PC-9 (cell line): ENCODE measurements at regions not wholly inside any gene's neighbourhood (a gene's known extent, or its start where the extent isn't known, plus 50 kb on each side); places are given as distances from the start of the nearest gene placed in this dataset.
"Not testable (repeated sequence)": the region's sequence is repeated elsewhere in the genome, so short reads cannot be mapped to it uniquely, and the experiment has no call there.

Experiments
- EZH2 ChIP-seq: fragments of 200-600 bp; sonication (generic); IDR thresholded peaks from 2 replicates; pipeline ENCODE4 v1.8.0; 2017; ENCODE audit warnings: antibody characterized with exemption, low read depth
- TF ChIP-seq, protein P1 (sequence below): fragments of 200-600 bp; sonication (generic); conservative IDR thresholded peaks from 2 replicates; pipeline ENCODE4 v1.6.1; 2017; ENCODE audit warnings: mixed run types, antibody characterized with exemption, mild to moderate bottlenecking, moderate library complexity

DNA sequence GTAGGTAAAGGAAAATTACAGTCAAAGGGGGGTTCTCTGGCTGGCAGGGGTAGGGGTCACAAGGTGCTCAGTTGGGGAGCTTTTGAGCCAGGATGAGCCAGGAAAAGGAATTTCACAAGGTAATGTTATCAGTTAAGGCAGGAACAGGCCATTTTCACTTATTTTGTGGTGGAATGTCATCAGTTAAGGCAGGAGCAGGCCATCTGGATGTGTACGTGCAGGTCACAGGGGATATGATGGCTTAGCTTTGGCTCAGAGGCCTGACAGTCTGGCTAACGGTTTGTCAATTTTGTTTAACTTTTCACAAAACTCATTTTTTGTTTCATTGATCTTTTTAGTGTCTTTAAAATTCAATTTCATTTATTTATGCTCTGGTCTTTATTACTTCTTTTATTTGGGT lies 1623.8 kb upstream of the DDX18 start:
- TF ChIP-seq, protein P1, sequence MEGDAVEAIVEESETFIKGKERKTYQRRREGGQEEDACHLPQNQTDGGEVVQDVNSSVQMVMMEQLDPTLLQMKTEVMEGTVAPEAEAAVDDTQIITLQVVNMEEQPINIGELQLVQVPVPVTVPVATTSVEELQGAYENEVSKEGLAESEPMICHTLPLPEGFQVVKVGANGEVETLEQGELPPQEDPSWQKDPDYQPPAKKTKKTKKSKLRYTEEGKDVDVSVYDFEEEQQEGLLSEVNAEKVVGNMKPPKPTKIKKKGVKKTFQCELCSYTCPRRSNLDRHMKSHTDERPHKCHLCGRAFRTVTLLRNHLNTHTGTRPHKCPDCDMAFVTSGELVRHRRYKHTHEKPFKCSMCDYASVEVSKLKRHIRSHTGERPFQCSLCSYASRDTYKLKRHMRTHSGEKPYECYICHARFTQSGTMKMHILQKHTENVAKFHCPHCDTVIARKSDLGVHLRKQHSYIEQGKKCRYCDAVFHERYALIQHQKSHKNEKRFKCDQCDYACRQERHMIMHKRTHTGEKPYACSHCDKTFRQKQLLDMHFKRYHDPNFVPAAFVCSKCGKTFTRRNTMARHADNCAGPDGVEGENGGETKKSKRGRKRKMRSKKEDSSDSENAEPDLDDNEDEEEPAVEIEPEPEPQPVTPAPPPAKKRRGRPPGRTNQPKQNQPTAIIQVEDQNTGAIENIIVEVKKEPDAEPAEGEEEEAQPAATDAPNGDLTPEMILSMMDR = not testable (repeated sequence)
- not testable (repeated sequence) for TF ChIP-seq EZH2
